NCI-H82 (cell line): ENCODE measurements at regions not wholly inside any gene's neighbourhood (a gene's known extent, or its start where the extent isn't known, plus 50 kb on each side); places are given as distances from the start of the nearest gene placed in this dataset.

Experiments used
- DNase-seq: peaks from one replicate; lab custom pipeline; 2025; lab: John Stamatoyannopoulos, UW

DNA sequence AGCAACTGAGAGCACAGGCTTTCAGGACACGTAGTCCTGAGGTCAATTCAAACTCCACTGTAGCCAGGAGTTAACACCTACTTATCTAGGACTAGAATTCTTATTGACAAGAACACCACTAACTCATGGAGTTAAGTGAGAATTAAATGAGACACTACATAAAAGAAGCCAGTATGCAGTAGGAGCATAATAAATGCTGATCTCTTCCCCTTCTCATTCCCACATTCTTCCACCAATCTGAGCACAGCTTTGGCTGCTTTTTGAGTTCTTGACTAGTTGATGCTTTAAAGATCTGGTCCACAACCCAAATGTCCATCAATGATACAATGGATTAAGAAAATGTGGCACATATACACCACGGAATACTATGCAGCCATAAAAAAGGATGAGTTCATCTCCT lies 55.2 kb downstream of the TTC32 start:
- no peak for DNase-seq

DNA sequence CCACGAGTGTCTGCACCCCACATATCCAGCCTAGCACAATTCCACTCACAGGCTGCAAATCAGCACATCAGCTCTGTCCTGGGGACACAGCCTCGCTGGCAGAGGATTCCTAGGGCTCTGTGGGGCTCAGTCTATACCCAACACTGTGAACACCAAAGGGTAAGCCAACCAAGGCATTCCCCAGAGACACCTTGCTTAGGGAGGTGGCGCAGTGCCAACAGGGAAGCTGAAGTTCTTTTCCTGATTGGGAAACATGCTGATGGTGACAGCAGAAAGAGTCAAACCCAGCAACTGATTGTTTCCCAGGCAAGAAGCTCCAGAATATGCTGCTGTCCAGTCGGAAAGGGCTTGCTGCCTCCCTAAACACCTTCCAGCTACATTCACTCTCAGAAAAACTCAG lies 55.8 kb downstream of the TTC32 start:
- no peak for DNase-seq

DNA sequence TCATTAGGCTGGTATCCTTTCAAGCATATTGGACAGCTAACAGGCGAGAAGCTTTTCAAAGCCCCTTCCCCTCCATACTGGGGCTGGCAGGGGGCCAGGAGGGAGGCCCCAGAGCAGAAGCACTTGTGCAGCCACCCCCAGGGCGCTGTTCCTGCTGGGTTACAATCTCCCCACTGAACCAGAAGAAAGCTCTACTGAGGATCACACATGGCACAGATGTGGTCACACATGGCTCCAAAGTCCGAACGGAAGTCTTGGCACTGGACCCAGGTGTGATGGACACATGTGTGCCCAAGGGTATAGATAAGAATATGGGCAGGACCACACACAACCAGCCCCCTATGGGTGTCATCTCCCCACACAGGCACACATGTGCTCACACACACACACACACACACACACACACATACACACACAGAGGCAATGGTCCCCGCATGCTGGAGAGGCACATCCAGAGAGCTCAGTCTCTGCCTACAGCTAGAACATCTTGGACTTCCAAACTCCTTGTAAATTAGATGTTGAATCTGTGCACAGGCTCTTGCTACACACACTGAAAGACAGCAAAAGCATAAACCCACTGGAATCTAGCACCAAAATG lies 56.4 kb downstream of the TTC32 start:
- DNase-seq = no peak

DNA sequence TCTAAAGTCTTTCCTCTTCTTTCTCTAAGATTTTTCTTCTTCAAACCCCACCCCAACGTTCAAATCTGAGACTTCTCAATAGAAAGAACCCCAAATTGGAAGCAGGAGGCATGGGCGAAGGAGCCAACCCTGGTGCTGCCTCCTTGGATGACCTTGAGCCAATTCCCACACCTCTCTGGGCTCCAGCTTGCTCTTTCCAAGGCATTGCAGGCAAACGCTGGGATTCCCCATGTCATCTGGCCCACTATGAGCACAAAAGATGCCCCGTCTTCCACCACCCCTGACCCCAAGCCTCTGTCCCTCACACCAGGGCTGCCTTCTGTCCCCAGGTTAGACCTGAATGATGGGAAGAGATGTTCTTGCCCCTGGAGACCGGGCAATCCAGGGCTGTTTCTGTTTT lies 57.0 kb downstream of the TTC32 start:
- no peak for DNase-seq

DNA sequence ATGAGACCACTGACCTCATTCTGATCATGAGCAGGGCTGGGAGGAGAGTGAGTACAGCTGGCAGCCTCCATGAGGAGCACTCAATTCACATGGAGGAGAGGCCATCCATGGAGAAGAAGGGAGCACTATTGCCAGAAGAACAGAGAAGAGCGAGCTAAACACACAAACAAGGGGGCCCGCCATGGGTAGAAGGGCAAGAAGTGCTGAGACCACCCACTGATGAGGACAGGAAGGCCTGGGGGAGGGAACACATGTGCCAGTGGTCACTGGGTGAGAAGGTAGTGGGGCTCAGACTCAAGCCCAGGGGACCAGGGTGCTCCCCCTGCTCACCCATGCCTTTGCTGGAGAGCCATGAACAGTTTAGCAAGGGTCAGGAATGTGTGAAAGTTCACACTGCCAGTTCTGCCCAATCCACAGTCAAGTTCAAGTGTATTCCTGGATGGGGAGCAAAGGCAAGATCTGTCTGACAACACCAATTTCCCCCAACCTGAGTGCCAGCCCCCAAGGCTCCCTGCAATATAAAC lies 57.7 kb downstream of the TTC32 start:
- no peak for DNase-seq

DNA sequence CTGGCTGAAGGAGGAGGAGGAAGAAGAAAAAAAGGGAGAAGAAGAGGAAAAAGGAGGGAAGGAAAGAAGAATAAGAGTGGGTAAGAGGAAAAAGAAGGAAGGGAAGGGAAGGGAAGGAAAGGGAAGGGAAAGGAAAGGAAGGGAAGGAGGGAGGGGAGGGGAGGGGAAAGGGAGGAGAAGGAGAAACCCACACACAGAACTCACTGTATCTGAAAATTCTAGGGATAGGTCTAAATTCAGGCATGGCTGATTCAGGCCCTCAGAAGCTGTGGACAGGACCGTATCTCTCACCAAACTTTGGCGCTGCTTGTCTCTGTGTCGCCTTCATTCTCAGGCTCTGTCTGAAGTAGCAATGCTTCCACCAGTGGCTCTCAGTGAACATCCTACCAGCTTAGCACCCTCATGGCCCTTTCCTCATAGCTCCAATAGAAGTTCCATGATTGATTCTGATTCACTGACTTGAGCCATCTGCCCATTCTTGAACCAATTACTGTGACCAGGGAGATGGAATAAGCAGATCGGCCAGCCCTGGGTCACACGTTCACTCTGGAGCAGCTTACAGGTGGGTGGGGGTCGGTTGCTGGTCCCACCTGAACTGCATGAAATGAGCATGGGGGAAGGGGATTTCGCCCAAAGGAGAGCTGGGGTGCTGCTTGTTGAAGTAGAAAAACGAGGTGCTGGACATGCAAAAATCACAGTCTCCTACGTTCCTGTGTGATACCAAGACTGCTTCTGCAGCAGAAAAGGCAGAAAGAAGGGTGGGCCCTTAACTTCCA lies 59.7 kb downstream of the TTC32 start:
- no peak for DNase-seq

DNA sequence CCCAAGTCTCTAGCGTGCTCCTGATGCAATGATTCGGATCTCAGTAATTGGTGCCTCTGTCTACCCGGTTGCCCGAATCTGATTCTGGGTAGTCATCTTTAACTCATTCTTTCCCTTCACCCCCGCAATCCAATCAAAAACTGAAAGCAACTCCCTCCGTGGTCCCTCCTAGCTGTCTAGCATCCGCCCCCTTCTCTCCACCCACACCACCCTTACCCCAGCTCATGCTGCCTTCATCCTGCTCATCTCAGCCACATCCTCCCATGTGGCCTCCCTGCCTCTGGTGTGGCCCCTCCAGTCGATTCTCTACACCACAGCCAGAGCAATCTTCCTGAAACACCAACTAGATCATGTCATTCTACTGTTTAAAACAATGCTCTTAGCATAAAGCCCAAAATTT lies 62.3 kb downstream of the TTC32 start:
- no peak for DNase-seq

DNA sequence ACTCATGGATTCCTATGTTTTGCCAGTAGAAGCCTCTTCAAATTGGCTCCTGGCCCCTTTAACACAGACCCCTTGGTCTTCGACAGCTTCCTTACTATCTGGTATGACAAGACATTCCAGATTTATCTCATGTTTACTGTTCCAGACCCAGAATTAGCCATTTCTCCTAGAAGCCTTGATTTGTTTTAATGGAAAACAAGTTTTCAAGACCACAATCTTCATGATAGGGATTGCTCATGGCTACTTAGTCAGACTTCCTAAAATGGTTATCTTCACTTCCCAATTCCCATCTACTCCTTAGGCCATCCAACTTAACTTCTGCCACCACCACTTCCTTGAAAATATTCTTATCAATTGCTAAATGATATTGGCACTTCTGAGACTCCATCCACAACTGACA lies 63.2 kb downstream of the TTC32 start:
- DNase-seq = no peak

DNA sequence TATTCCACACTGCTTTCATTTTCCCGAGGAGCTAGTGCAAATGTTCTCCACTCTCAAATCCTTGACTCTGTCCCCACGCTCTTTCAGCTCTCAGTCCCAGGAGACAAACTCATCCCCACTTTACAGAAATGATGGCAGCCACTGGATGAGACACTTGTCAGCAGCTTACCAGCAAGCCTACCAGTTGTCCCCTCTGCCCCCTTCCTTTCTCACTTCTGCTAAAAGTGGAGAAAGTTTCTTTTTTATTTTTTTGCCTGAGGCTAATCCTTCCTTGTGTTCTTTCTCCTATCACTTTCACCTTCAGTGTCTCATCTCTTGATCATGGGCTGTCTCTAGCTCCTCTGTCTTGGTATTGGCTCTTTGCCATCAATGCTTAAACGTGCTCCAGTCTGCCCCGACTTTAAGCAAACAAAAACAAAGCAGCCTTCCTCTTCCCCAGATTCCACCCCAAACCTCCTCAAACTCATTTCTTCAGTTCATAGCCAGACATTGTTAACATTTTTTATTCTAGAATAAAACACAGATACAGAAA lies 64.5 kb downstream of the TTC32 start:
- DNase-seq = no peak

DNA sequence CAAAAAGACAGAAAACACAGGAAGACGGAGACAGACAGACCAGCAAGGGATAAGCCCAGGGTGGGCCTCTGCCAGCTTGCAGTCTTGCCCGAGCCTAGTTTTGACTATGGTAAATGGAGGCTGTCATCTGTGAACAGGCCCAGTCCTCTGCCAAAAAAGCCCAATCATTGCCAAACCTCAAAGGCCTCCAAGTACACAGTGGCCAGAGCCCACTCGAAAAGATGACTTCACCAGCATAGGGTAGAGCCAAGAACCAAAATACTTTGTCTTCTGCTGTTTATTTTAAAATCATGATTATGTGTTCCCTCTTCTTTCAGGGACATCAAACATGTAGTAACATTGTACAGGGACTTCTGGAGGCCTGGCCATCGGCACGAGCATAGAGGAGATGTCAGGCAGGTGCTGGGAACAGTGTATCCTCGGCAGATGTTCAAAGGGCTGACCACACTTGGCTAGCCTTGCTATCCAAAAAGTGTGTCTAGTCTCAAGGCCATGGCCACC lies 66.0 kb downstream of the TTC32 start:
- no peak for DNase-seq

DNA sequence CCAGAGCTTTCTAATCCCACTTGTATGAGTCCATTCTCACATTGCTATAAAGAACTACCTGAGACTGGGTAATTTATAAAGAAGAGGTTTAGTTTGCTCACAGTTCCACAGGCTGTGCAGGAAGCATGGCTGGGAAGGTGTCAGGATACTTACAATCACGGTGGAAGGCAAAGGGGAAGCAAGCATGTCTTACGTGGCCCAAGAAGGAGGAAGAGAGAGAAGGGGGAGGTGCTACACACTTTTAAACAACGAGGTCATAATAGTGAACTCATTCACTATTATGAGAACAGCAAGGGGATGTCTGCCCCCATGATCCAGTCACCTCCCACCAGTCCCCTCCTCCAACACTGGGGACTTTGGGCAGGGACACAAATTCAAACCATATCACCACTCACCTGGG lies 67.8 kb downstream of the TTC32 start:
- DNase-seq = no peak

DNA sequence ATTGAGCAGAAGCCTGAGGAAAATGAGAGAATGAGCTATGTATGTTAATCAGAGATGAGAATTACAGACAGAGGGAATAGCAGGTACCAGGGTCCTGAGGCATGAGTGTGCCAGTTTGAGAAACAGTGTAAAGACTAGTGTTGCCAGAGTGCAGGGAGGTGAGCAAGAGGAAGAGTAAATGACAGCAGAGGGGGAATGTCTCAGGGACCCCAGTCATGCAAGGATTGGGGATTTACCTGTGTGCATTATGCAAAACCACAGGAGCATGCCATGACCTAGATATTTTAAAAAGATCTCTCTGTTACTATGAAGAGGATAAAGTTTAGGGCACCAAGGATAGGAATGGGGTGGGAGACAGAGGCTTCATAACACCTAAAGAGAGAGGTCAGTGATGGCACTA lies 72.1 kb downstream of the TTC32 start:
- DNase-seq = no peak

DNA sequence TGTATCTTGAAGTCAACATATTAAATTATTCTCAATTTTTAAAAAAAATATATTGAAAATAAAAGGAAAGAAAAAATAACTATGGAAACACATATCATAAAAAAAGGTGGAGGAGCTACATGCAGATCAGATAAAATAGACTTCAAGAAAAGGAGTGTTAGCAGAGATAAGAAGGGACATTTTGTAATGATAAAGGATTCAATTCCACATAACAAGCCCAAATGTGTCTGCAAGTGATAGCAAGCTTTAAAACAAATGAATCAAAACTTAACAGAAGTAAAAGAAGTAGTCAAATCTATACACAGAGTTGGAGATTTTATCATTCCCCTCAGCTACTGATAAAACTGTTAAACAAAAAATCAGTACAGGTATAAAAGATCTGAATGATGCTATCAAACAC lies 74.9 kb downstream of the TTC32 start:
- no peak for DNase-seq

DNA sequence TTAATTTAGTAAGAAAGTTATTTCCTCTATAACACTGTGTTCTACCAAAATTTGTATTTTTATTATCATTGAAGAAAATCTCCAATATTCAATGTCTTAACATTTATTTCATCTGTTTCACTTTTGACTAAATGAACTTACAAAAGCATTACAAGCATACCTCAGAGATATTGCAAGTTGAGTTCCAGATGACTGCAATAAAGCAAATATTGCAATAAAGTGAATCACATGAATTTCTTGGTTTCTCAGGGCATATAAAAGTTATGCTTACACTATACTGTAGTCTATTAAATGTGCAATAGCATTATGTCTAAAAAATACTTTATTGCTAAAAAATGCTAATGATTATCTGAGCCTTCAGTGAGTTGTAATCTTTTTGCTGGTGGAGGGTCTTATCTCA lies 78.3 kb downstream of the TTC32 start:
- DNase-seq = no peak

DNA sequence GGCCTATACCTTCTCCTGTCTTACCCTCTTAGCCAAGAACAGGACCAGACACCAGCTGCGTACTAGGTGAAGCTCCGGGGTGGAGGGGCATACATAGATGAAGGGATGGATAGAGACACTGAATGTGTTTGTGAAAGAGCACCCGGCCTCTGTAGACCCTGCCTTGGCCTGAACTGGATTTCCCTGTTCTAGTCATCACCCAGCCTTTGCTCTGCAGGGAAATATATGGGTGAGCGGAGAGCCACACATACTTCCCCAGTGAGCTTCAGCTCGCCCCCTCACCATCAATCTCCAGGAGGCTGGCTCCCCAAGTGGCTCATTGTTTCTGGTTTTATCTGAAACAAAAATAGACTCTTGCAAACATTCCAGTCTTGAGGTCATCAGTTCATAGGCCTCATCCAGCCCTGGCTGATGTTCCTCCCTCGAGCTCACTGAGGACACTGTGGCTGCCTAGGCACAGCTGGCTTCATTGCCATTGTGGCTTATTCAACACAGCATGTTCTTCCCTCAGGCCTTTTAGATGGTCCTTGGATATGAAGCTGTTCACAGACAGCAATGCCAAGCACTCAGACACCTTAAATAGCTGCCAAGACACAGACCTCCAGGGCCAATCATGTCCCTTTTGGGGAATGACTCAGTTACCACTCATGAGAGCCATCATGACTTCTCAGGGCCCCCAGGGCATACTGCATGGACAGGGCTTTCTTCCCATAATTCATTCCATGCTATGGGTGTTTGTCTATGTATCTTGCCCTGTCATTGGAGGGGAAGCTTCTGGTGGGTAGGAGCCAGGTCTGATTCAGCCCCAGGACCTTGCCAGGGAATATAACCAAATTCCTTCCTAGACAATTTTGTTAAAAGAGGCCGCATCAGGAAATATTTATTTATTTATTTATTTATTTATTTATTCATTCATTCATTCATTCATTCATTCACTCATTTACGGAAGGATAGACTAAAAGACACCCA lies 82.4 kb downstream of the TTC32 start:
- DNase-seq = no peak

DNA sequence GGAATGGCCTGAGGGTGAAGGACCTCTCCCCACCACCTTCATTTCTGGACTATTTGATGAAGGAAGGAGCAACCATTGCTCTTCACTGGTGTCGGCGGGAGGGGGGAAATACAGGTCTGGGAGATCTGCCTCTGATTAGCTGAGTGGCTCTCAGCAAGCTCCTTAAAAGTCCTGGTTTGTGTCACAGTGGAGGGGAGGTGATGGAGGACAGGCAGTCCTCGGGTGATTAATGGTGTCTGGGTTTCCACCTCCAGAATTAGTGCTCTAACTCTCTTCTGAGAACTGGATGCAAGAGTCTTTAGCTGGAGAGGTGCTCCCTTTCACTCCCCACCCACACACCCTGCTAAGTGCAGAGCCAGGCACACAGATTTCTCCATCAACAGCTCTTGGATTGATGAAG lies 83.2 kb downstream of the TTC32 start:
- DNase-seq = no peak

DNA sequence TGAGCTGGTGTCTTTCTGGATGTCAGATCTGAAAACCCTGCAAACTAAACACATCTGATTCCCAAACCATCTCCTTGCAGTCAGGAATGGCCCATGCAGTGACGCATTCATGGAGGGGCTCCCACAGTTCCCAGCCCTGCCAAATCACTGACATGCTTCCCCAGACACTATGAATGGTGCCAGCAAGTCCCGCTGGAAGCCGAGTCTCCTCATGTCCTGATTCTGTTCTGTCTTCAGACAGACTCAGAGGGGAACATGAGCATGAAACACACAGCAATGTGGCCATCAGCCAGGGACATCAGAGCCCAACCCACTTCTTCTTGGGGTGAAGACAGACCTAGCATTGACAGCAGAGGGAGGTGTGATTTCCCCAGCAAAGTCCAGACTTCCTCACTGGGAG lies 83.7 kb downstream of the TTC32 start:
- no peak for DNase-seq

DNA sequence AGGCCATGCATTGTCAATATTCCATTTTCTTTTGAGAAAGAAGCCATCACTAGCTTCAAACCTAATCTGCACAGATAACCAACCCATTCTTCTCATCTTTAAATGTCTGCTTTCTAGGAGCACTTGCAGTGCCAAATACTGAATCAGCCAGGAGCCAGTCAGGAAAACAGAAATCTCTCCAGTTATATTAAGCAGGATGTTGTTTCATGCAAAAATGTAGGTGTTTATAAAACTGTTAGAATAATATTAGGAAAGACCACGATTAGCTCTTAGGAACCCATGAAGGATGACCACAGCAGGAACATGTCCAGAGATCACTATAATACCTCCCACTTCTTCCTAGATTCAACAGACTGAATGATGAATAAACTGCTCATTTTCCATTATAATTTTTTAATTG lies 86.0 kb downstream of the TTC32 start:
- no peak for DNase-seq

DNA sequence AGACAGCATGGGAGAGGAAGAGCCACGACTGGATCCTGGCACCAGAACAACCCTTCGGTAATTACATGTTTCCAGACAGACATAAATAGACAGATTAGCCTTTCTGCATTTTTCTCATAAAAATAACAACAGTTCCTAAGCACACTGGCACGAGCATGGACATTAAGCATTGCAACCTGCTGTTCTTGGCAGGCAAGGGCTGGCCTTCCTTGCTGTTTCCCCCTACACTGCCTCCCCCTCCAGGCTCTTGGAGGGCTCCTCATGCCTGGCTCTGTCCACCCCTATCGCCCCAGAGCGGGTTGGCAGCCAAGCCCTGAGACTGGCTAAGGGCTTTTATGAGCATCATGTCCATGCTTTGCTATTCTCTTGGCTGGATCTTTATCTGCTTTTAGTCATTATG lies 89.6 kb downstream of the TTC32 start:
- no peak for DNase-seq

DNA sequence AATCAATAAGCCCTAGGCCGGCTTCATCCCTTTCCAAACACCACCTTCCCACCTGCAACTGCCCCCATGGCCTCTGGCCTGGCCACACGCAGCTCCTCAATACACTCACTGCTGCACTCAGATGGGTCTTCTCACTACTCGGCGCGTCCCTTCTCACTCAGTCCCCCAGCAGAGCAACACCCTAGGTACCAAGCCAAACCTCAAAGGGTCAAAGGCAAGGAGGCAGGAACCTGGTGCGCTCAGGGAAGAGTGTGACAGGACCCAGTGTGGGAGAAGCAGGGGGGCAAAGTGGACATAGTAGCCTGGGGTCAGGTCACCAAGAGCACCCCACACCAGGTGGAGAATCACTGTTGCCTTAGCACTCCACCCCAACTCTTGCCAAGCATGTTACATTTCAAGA lies 90.6 kb downstream of the TTC32 start:
- DNase-seq = no peak

DNA sequence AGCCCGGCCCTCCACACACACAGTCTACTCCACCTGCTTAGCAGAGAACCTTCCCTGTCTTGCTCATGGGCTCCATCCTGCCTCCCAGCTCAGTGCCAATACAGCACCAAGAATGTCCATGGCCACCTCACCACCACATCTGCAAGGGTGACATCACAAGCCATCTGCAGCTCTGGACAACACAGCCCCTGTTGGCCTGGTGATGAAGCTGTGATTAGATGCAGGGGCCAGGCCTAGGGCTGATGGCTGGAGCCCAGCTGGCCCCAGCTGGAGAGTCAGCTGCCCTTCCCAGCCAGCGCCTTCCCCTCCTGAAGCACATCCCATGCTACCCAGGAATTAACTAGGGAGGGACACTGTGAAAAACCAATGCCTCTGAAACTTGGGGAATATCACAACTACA lies 91.1 kb downstream of the TTC32 start:
- DNase-seq = no peak

DNA sequence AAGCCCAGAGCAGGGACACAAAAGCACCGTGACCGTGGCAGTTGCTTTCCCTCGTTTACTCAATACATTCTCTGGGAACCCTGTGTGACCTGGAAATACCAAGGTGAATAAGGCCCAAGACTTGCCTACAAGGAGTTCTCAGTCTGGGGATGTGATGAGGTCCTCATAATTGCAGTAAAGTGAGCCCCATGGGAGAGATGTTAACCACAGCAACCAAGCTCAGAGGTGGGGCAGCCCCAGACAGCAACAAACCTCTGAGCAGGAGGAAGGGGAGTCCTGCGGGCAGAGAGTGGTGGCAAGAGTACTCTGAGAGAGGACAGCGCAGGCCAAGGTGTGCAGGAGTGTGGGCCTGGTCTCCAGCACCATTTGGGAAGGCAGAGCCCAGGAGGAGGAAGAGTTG lies 91.6 kb downstream of the TTC32 start:
- no peak for DNase-seq
